NCI-H187 (cell line): ENCODE measurements at regions not wholly inside any gene's neighbourhood (a gene's known extent, or its start where the extent isn't known, plus 50 kb on each side); places are given as distances from the start of the nearest gene placed in this dataset.
A peak's percentile ranks its signal among the peaks of the same experiment; 100 is the strongest.
"Not testable (repeated sequence)": the region's sequence is repeated elsewhere in the genome, so short reads cannot be mapped to it uniquely, and the experiment has no call there.

ENCODE experiments used
- DNase-seq, 2 experiments: peaks; one replicate each; lab custom pipeline; 2025; lab: John Stamatoyannopoulos, UW

- peak; percentile 64 to 75 for DNase-seq
These were observed 196.2 kb upstream of the ALG10 start for GRCh38 chr12:33825986-33826602.

GRCh38 chr12:33828326-33828725, 194.0 kb upstream of the ALG10 start:
- no peak for DNase-seq

GRCh38 chr12:33830070-33830469, 192.2 kb upstream of the ALG10 start:
- DNase-seq = no peak

GRCh38 chr12:33832900-33833299, 189.4 kb upstream of the ALG10 start:
- DNase-seq = no peak

GRCh38 chr12:33834672-33835071, 187.6 kb upstream of the ALG10 start:
- DNase-seq = no peak

- no peak for DNase-seq
These were observed 145.7 kb upstream of the ALG10 start for GRCh38 chr12:33876618-33877017.

GRCh38 chr12:33892425-33892824, 129.9 kb upstream of the ALG10 start:
- DNase-seq = no peak

- DNase-seq = not testable (repeated sequence)
These were observed 101.8 kb upstream of the ALG10 start for GRCh38 chr12:33920460-33920859.

GRCh38 chr12:33926095-33926494, 96.2 kb upstream of the ALG10 start:
- DNase-seq = no peak

- DNase-seq = not testable (repeated sequence)
These were observed 84.6 kb upstream of the ALG10 start for GRCh38 chr12:33937669-33938068.

GRCh38 chr12:33942172-33942571, 80.1 kb upstream of the ALG10 start:
- no peak for DNase-seq

- DNase-seq = no peak
These were observed 77.4 kb upstream of the ALG10 start for GRCh38 chr12:33944703-33945437.

GRCh38 chr12:33945438-33945784, 76.9 kb upstream of the ALG10 start:
- no peak for DNase-seq

GRCh38 chr12:33966219-33966618, 56.1 kb upstream of the ALG10 start:
- DNase-seq = not testable (repeated sequence)

GRCh38 chr12:33967760-33968159, 54.5 kb upstream of the ALG10 start:
- DNase-seq = no peak
